HL-60/S4 treated with phorbol 12-myristate 13-acetate at 8.2 ng/mL for 4 days and 3 days (cell line): ENCODE measurements at regions not wholly inside any gene's neighbourhood (a gene's known extent, or its start where the extent isn't known, plus 50 kb on each side); places are given as distances from the start of the nearest gene placed in this dataset.
"Not testable (repeated sequence)": the region's sequence is repeated elsewhere in the genome, so short reads cannot be mapped to it uniquely, and the experiment has no call there.

Experiments used
- in situ Hi-C: fragments of 300-500 bp; cut with MboI; formaldehyde crosslinking; loops from 2 replicates; pipeline ENCODE4 v1.15.0; 2022; ENCODE audit warnings: low sequenced_read_pairs

DNA sequence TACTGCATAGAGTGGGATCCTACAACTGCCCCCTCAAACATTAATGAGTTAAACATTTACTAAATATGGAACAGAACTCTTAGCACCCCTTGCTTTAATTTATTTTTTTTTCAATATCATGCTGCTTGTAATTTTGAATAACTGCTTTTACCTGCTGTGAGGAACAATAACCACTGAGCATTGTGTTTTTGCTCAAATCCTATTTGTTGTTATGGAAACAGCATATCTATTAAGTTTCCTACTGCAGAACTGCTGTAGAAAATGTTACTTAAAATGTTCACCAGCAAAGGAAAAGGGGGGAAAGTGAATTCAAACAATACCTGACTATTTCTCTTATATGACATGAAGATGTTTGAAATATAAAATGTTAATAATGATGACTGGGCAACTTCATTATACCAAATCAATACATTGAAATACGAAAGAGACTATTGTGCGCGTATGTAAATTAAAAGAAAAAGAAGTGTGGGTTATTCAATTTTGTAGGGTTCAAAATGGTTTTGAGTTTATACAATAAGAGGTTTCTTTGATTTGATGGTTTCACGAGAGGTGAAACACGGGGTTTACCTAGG is 1043.8 kb upstream of the NUDT12 start:
- in situ Hi-C loops: no loop called here

DNA sequence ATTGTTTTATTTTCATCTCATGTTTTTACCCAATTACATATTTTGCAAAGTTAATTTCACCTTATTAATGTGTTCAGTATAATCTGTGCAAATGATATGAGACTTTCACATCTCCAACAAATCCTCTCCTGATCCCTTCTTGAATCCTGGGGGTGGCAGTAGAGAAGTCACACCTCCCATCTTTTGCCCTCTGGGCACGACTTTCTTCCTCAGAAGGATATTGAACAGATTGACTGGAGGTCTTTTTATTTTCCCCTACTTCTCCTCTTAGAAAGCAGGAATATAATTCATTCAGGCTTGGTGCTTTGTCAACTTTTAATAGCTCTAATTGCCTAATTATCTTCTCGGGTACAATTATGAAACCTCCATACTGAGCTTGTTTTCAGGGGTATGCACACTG is 1037.1 kb upstream of the NUDT12 start:
- in situ Hi-C loops: no loop called here

GRCh38 chr5:104598285-104598684 is 1035.7 kb upstream of the NUDT12 start:
- in situ Hi-C loops: no loop called here

DNA sequence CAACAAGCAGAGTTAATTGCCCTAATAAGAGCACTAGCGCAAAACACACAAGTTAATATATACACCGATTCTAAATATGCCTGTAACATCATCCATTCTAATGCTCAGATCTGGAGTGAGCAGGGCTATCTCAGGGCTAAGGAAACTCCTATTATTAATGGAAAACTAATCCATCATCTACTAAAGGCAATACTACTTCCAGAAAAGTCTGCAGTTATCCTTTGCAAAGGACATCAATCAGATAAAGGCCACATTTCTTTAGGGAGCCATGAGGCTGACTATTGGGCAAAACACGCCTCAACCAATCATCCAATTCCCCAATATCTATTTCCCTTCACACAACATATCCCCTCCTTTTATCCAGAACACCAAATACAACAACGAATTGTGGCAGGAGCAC is 1032.3 kb upstream of the NUDT12 start:
- in situ Hi-C loops: no loop called here

DNA sequence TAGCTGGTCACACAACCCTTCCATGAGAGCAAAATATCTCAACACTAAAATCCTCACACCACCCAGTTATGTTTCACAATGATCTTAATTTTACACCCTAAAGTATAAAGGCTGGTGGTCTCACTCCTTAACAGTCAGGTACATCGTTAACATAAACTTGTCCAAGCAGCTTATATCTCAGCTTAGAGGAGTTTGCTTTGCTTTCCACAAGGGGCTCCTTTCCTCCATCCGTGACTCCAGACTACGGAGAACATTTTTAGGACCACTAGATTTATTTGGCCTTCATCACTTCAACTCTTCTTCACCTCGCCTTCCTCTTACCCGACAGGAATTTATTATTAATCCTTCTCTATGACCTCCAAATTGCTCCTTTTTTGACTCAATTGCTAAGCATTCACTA is 1014.1 kb upstream of the NUDT12 start:
- in situ Hi-C loops: no loop called here

DNA sequence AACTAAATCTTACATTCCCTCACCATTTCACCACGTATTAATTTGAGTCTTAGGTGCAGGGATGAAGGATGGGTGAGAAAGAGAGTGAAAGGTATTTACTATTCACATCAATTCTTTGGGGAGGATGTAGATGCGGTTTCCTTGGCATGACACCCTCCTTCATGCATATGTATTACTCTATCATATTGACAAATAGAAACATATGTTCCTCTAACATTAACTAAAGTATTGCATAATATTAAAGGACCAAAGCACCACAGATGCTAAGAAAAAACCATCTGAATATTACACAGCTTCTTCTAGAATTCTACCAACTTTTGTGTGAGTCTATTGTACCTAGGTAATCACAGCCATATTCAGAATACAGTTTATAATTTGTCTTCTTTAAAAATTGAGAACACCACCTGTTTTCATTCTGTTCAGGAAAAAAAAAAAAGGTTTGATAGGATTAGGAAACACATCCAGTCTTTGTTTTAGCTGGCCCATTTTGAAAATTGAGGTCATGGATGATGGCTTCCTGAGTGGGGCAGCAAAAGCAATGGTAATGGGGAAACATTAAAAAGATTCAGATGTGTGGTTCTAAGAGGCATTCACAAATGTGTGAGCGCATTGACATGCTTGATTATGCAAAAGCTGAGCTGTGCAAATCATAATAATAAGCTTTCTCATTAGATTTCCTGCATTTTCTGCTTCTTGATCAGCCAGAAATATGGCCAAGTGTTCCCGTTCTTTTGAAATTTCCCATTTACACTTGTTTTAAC is 1011.5 kb upstream of the NUDT12 start:
- in situ Hi-C loops: no loop called here

GRCh38 chr5:104569621-104570020 is 1007.0 kb upstream of the NUDT12 start:
- in situ Hi-C loops: no loop called here

GRCh38 chr5:104564530-104564929 is 1001.9 kb upstream of the NUDT12 start:
- in situ Hi-C loops: no loop called here

- in situ Hi-C loops: no loop called here
Measured at GRCh38 chr5:104556957-104557356, 994.4 kb upstream of the NUDT12 start.

DNA sequence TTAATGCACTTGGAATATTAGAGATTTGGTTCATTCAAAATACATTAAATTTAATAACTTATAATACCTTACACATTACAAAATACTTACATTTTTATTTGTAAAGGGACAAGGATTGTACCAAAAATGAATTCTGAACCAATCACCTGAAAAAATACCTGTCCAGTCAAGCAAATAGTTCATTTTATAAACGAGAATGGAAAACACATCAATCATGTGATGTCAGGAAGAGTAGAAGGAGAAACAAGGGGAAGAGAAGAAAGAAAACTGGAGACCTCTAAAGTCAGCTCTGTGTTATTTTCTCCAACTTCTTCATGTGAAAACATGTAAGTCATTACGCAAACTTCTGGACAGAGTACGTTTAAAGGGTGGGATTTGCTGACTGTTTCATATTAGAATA is 989.0 kb upstream of the NUDT12 start:
- in situ Hi-C loops: no loop called here

DNA sequence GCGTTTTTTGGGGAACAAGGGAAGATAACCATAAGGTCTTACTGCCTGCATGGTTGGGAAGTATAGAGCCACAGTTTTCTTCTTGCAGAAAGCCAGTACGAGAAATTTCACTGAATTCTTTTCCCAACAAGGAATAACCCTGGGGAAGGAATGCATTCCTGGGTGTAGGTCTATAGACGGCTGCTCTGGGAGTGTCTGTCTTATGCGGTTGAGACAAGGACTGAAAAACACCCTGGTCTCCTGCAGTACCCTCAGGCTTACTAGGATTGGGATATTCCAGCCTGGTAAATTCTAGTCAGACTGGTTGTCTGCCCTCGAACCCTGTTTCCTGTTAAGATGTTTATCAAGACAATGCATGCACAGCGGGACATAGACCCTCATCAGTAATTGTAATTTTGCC is 984.3 kb upstream of the NUDT12 start:
- in situ Hi-C loops: not testable (repeated sequence)

- in situ Hi-C loops: no loop called here
Measured at GRCh38 chr5:104541141-104541785, 978.7 kb upstream of the NUDT12 start.

- in situ Hi-C loops: no loop called here
Measured at GRCh38 chr5:104540448-104540847, 977.9 kb upstream of the NUDT12 start.

DNA sequence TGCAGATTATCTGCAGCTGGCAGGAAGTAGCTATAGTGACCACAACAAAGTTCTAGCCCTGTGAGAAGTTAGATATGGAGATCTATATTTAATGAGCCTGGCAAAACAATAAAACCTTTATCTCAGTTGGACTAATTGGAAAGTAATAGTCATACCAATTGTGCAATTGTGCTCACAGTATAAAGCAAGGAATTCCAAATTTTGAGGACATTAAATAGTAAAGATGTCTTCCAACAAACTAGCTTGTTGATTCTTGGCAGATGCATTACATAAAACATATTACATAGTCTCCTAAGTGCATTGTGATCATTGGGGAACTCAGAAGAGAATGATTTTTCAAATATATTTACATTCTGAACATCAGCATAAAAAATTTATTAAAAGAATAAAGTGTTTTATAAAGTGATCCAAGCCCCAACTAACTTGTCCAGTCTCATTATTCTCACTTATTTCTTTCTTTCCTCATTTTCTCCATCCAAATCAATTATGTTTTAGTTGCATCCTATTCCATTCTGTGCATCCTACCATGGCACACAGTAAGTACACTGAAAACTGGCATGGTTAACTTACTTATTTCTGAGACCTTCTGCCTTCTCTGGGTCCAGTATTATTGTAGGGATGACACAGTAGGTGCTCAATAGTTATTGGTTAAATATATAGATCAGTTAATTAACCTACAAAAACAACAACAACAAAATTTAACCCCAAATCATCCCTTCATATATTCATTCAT is 977.2 kb upstream of the NUDT12 start:
- in situ Hi-C loops: no loop called here

- in situ Hi-C loops: no loop called here
Measured at GRCh38 chr5:104538734-104539133, 976.1 kb upstream of the NUDT12 start.

DNA sequence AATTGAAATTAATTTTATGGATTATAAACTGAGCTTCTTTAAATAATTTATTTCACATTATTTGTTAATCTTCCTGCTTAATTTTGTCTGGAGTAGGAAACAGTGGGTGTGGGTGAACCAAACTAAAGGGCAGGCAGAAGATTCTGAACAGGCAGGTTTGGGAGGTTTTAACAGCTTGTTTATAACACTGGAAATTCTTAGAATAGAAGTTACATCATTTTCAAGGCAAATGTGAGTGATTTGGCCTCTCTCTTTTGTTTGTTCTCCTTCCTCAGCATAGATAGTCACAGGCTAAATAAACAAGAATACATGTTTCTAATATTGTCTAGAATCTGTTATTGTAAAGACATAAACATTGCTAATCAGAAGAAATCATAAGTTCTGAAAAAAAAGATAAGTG is 970.9 kb upstream of the NUDT12 start:
- in situ Hi-C loops: no loop called here

- in situ Hi-C loops: no loop called here
Measured at GRCh38 chr5:104526866-104527265, 964.3 kb upstream of the NUDT12 start.

- in situ Hi-C loops: no loop called here
Measured at GRCh38 chr5:104513640-104514072, 951.1 kb upstream of the NUDT12 start.

DNA sequence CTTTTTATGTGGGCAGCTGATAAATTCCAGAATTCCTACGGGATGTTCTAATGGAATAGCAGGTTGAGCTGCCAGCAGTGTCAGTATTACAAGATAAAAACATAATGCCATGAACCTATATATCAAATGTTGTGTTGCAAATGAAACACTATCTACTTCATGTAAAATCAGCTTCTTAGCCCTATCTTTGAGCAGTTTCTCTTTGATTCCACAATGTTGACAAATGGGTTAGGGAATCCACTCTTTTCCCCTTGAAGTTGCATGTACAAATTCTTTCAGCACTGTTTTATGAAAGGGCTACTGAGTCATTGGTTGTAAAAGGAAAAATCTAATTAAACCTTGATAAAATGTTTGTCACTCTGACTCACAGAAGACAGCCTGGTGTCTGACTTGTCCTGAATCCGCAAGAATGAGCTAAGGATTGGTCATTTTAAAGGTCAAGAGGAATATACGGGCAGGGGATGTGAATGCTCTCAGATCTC is 950.6 kb upstream of the NUDT12 start:
- in situ Hi-C loops: no loop called here

DNA sequence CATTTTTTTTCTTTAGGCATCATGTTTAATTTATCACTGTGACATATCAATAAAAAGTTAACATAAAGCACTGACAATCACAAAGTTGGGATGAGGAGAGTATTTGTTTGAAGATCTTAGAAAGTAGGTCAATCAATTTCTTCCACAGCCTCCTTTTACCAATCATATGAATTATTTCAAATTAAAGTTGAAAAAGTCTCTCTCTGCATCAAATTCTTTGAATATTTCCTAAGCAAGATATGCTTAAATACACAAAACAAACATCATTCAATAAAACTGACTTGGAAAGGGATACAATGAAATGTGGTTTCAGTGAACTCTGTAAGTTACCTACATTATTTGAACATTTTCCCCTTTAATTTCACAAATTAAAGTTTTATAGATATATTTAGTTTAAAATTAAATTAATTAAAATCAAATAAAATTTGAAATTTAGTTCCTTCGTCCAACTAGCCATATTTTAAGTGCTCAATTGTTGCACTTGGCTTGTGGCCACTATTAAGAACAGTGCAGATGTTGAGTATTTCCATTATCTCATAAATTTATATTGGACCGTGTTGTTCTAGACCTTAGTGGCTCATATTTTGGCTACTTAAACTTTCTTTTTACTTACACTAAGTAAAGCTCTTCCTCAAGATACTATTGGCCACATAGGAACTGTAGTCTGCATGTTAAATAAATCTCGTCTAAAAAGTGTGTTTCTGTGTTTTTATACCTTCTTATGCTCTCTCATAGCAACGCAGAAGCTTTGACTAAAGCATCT is 949.7 kb upstream of the NUDT12 start:
- in situ Hi-C loops: no loop called here

DNA sequence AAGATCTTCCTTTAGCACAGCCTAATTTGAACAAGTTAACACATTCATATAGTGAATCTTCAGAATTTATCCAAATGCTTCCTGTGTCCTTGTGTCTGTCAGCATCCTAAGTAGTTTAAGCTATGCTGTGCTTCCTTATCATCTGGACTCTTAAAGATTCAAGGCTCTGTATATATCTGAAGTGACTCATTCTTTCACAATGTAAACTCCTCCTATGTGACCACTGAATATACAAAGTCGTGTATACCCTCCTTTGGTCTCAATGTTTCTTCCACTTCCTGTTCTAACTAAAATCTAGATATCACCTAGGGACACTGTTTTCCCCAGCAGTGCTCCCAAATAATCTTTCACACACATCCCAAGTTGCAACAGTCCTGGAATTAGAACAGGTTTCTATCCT is 935.7 kb upstream of the NUDT12 start:
- in situ Hi-C loops: no loop called here
